ENCODE measurements at regions not wholly inside any gene's neighbourhood (a gene's known extent, or its start where the extent isn't known, plus 50 kb on each side); places are given as distances from the start of the nearest gene placed in this dataset.
"Not testable (repeated sequence)": the region's sequence is repeated elsewhere in the genome, so short reads cannot be mapped to it uniquely, and the experiment has no call there.

DNA sequence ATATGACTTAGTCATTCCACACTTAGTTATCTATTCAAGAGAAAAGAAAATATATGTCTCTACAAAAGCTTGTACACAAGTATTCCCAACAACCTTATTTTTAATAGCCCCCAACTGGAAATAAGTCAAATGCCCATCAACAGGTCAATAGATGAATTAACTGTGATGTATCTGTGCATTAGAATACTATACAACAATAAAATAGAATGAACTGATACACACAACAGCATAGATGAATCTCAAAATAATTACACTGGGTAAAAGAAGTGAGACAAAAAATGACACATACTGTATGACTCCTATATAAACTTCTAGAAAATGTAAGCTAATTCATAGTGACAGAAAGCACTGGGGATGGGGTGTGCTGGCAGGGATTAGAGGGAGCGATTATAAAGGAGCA lies 354.1 kb upstream of the DIPK2B start:
- ChIA-PET CTCF (no interaction called here), POLR2A (no interaction called here)
- Histone ChIP-seq H3K27me3 (ENCODE audit: control insufficient read depth, insufficient read depth, low read length) (no peaks in the 10 kb centered on the region), H3K4me3 (ENCODE audit: low read depth, low read length) (no peak overlapping the region), H3K36me3 (ENCODE audit: control insufficient read depth, insufficient read depth, low read length) (no peaks in the 10 kb centered on the region)
- no peak for DNase-seq (ENCODE audit: low read depth)
- no peak for TF ChIP-seq CTCF (IDR thresholded peaks at IDR 0.05; ENCODE audit: insufficient read depth, low read depth, low read length)

DNA sequence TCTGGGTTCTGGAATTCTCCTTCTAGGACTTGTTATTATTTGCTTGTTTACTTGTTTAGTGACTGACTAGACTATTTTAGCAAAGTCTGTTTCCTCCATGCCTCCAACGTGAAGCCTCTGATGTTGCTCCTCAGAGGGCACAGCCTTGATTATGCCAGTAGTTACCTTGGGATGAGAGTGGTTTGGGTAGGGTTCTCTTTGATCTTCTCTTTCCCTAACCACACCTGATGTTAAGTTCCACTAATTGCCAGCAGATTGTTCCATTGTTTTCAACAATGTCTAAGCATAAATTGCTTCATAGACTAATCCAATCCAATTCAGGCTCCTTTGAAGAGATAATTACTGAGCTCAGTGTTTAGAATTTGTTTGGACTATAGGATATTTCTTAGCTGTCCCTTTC lies 352.7 kb upstream of the DIPK2B start:
- ChIA-PET POLR2A (no interaction called here), CTCF (no interaction called here)
- TF ChIP-seq CTCF (IDR thresholded peaks at IDR 0.05; ENCODE audit: insufficient read depth, low read depth, low read length) = no peak

DNA sequence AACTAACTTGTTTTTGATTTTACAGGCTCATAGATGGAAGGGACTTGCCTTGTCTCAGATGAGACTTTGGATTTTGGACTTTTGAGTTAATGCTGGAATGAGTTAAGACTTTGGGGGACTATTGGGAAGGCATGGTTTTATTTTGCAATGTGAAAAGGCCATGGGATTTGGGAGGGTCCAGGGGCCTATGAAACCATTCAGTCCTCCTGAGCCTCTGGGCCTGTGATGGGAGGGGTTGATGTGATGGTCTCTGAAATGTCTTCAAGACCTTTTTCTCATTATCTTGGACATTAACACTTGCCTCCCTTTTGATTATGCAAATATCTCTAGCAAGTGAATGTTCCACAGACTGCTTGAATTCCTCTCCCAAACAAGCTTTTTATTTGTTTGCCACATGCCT lies 346.0 kb upstream of the DIPK2B start:
- H3K27me3 ChIP-seq (ENCODE audit: control insufficient read depth, insufficient read depth, low read length); CTCF ChIA-PET; DNase-seq (ENCODE audit: low read depth); H3K4me3 ChIP-seq (ENCODE audit: low read depth, low read length); H3K36me3 ChIP-seq (ENCODE audit: control insufficient read depth, insufficient read depth, low read length); POLR2A ChIA-PET: not testable (repeated sequence)

More for the DNA sequence above, 352.7 kb upstream of the DIPK2B start:
- DNase-seq (ENCODE audit: low read depth) = no peak
- H3K4me3 ChIP-seq (ENCODE audit: low read depth, low read length) = no peak overlapping the region
- no peaks in the 10 kb centered on the region for H3K27me3 ChIP-seq (ENCODE audit: control insufficient read depth, insufficient read depth, low read length)
- no peaks in the 10 kb centered on the region for H3K36me3 ChIP-seq (ENCODE audit: control insufficient read depth, insufficient read depth, low read length)

GRCh38 chrX:45540181-45540580 lies 339.5 kb upstream of the DIPK2B start:
- POLR2A ChIA-PET = interaction anchor here (0.6 kb wide), 1 partner anchor 714 kb away, joined by 4 read pairs; no protein-coding TSS in a partner anchor
- DNase-seq (ENCODE audit: low read depth) = no peak

GRCh38 chrX:45537936-45538335 lies 337.3 kb upstream of the DIPK2B start:
- ChIA-PET POLR2A (no interaction called here), CTCF (no interaction called here)
- H3K36me3 ChIP-seq (ENCODE audit: control insufficient read depth, insufficient read depth, low read length) = no peaks in the 10 kb centered on the region
- no peak for DNase-seq (ENCODE audit: low read depth)
- no peak overlapping the region for H3K4me3 ChIP-seq (ENCODE audit: low read depth, low read length)
- H3K27me3 ChIP-seq (ENCODE audit: control insufficient read depth, insufficient read depth, low read length) = no peaks in the 10 kb centered on the region
- no peak for TF ChIP-seq CTCF (IDR thresholded peaks at IDR 0.05; ENCODE audit: insufficient read depth, low read depth, low read length)

More at GRCh38 chrX:45540181-45540580, 339.5 kb upstream of the DIPK2B start:
- CTCF ChIA-PET = interaction anchor here (0.9 kb wide), 1 partner anchor 63 kb away, joined by 4 read pairs; no protein-coding TSS in a partner anchor
- no peak for TF ChIP-seq CTCF (IDR thresholded peaks at IDR 0.05; ENCODE audit: insufficient read depth, low read depth, low read length)
- Histone ChIP-seq H3K36me3 (ENCODE audit: control insufficient read depth, insufficient read depth, low read length) (no peaks in the 10 kb centered on the region), H3K4me3 (ENCODE audit: low read depth, low read length) (no peak overlapping the region), H3K27me3 (ENCODE audit: control insufficient read depth, insufficient read depth, low read length) (no peaks in the 10 kb centered on the region)

DNA sequence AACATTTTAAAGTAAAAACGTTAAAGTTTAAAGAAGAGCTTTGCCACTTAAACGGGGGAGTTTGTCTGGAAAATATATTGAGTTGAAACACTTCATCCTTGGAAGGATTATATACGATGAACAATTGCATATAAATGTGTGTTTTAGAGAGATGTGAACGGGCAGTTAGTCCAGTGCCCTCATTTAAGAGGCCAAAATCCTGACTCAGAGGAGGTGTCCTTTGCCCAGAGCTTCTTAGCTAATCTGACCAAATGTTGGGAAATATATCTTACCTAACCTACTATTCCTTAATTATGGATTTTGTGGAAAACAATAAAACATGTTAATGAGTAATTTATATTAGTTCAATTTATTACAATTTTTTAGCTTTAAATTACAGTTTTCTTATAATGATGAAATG lies 327.2 kb upstream of the DIPK2B start:
- CTCF ChIA-PET = interaction anchor here (1.7 kb wide), 1 partner anchor 13 kb away, joined by 5 read pairs; no protein-coding TSS in a partner anchor
- no peak for DNase-seq (ENCODE audit: low read depth)
- Histone ChIP-seq H3K27me3 (ENCODE audit: control insufficient read depth, insufficient read depth, low read length) (no peaks in the 10 kb centered on the region), H3K4me3 (ENCODE audit: low read depth, low read length) (no peak overlapping the region), H3K36me3 (ENCODE audit: control insufficient read depth, insufficient read depth, low read length) (no peaks in the 10 kb centered on the region)
- POLR2A ChIA-PET = no interaction called here
- no peak for TF ChIP-seq CTCF (IDR thresholded peaks at IDR 0.05; ENCODE audit: insufficient read depth, low read depth, low read length)

Measured in BJ (cell line).